Left lung (tissue), 4 donors: ENCODE measurements at regions not wholly inside any gene's neighbourhood (a gene's known extent, or its start where the extent isn't known, plus 50 kb on each side); places are given as distances from the start of the nearest gene placed in this dataset.

Experiments
- ATAC-seq: fragments of 200-7000 bp; cut with Tn5 transposase; one replicate; pipeline ENCODE4 v1.9.1; 2020; ENCODE audit warnings: moderate library complexity
- DNase-seq, 4 donors: peaks; one replicate each; pipeline ENCODE4 v3.0.0-alpha.2; 2013 to 2020
- H3K27ac ChIP-seq, 2 donors: fragments of 200-600 bp; sonication (generic) in 1 of 2; one replicate each; pipeline versions ENCODE4 v1.5.0 to v1.8.0; 2020 to 2021
- H3K27me3 ChIP-seq, 2 donors: fragments of 200-600 bp; sonication (generic) in 1 of 2; one replicate each; pipeline versions ENCODE4 v1.5.0 to v1.8.0; 2020 to 2021
- H3K36me3 ChIP-seq, 2 donors: fragments of 200-600 bp; sonication (generic) in 1 of 2; one replicate each; pipeline versions ENCODE4 v1.5.0 to v1.8.0; 2020 to 2021
- H3K4me1 ChIP-seq, 2 donors: fragments of 200-600 bp; one replicate each; pipeline ENCODE4 v1.8.0; 2021
- H3K4me3 ChIP-seq, 2 donors: fragments of 200-600 bp; sonication (generic) in 1 of 2; one replicate each; pipeline versions ENCODE4 v1.5.0 to v1.8.0; 2020 to 2021; ENCODE audit warnings: mild to moderate bottlenecking in 1 of 2
- H3K9me3 ChIP-seq, 2 donors: fragments of 200-600 bp; sonication (generic) in 1 of 2; one replicate each; pipeline versions ENCODE4 v1.5.0 to v1.8.0; 2020 to 2021
- intact Hi-C, 2 donors: fragments of 100-400 bp; cut with DNase I; formaldehyde crosslinking; loops; one replicate each; pipeline versions ENCODE4 v1.11.2 to v1.14.2; 2022
- TF ChIP-seq, protein P1 (sequence below), 2 donors: fragments of 200-600 bp; sonication (generic) in 1 of 2; IDR thresholded peaks; one replicate each; pipeline versions ENCODE4 v1.5.0 to v1.8.0; 2021; ENCODE audit warnings: antibody characterized with exemption in 2 of 2
- donor health status: DM: no; HTN: yes; CAD: no.
- donor health status: DM: no; HTN: no; CAD: no.

DNA sequence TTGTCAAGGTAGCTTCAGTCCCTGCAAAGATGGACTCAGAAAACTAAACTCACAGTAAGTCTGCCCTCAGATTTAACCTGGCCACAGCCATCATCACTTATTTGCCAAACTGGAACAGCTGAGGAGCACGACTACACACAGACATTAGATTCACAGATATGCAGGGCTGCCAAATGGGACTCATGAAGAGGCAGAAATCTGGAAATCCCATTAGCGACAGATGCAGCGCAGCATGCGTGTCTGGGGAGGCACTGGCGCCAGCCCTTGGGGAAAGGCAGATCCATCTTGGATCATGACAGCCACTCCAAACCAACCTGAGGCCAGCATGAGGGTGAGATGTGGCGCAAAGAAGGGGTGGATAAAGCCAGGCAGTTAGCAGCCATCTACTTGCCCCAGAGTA is 160.7 kb upstream of the TSC22D2 start:
- no peaks in the 10 kb centered on the region for H3K9me3 ChIP-seq
- intact Hi-C loops = no loop called here
- H3K27me3 ChIP-seq = no peaks in the 10 kb centered on the region
- ATAC-seq (no peak), DNase-seq (no peak)
- no peak overlapping the region for H3K27ac ChIP-seq
- TF ChIP-seq, protein P1, sequence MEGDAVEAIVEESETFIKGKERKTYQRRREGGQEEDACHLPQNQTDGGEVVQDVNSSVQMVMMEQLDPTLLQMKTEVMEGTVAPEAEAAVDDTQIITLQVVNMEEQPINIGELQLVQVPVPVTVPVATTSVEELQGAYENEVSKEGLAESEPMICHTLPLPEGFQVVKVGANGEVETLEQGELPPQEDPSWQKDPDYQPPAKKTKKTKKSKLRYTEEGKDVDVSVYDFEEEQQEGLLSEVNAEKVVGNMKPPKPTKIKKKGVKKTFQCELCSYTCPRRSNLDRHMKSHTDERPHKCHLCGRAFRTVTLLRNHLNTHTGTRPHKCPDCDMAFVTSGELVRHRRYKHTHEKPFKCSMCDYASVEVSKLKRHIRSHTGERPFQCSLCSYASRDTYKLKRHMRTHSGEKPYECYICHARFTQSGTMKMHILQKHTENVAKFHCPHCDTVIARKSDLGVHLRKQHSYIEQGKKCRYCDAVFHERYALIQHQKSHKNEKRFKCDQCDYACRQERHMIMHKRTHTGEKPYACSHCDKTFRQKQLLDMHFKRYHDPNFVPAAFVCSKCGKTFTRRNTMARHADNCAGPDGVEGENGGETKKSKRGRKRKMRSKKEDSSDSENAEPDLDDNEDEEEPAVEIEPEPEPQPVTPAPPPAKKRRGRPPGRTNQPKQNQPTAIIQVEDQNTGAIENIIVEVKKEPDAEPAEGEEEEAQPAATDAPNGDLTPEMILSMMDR (IDR thresholded peaks at IDR 0.05) = no peak
- no peak overlapping the region for H3K4me3 ChIP-seq
- H3K4me1 ChIP-seq = peaks cover 0 to 3% of the 10 kb centered on the region in 2 donors
- H3K36me3 ChIP-seq = no peaks in the 10 kb centered on the region

DNA sequence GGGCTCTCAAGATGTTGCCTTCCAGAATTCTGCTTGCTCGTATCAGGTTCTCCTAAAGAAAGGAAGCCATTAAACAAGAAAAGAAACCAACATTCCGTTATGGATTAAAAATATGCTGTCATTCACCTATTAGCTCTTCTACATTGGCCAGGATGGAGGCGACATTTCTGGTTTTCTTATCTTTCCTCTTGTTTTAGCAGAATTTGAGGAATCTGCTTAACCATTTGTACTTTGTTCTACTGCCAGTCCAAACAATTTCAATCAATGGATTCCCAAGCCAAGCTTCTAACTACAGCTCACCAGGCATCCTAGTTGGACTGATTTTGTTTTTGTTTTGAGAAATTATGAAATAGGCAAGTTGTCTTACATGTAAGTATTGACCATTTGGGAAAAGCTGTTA is 164.6 kb upstream of the TSC22D2 start:
- TF ChIP-seq, protein P1 (IDR thresholded peaks at IDR 0.05) = no peak
- no peaks in the 10 kb centered on the region for H3K4me1 ChIP-seq
- no peak for DNase-seq
- no peaks in the 10 kb centered on the region for H3K27me3 ChIP-seq
- H3K4me3 ChIP-seq = no peak overlapping the region
- H3K9me3 ChIP-seq = no peaks in the 10 kb centered on the region
- no peak for ATAC-seq
- intact Hi-C loops = no loop called here
- H3K27ac ChIP-seq = no peak overlapping the region
- H3K36me3 ChIP-seq = no peaks in the 10 kb centered on the region

DNA sequence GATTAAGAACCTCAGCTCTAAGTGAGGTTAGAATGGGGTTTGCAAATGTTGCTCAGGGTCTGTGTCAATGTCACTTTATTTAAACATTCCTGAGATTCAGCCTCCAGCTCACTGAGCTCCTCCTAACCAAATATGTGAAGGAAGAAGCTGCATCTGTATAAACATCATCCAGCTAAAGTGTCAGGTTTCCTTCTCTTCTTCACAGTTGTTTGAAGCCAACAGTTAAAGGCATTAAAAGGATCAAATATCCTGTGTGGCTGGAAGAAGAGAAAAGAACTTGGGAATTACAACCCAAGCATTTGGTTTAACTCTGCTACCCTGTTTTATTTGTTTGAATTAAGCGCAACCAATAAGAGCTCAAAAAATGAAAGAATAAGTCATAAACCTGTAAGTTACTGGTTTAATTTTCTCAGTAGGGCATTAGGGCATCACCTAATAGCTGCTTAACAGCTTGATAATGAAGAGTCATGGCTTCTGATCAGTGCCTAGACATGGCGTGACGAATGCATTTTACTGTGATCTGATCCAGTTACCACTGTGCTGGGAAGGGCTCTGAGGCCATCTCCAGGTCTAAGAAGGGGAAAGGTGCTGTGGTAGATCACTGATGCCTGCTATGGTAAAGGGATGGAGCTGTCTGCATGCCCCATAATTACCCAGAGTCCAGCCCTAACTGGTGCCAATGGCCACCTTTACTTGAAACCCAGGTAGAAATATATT is 165.7 kb upstream of the TSC22D2 start:
- intact Hi-C loops = no loop called here
- TF ChIP-seq, protein P1 (IDR thresholded peaks at IDR 0.05) = no peak
- H3K36me3 ChIP-seq = no peaks in the 10 kb centered on the region
- no peak overlapping the region for H3K4me3 ChIP-seq
- no peaks in the 10 kb centered on the region for H3K4me1 ChIP-seq
- H3K9me3 ChIP-seq = no peaks in the 10 kb centered on the region
- DNase-seq (no peak), ATAC-seq (no peak)
- H3K27ac ChIP-seq = no peak overlapping the region
- H3K27me3 ChIP-seq = no peaks in the 10 kb centered on the region

DNA sequence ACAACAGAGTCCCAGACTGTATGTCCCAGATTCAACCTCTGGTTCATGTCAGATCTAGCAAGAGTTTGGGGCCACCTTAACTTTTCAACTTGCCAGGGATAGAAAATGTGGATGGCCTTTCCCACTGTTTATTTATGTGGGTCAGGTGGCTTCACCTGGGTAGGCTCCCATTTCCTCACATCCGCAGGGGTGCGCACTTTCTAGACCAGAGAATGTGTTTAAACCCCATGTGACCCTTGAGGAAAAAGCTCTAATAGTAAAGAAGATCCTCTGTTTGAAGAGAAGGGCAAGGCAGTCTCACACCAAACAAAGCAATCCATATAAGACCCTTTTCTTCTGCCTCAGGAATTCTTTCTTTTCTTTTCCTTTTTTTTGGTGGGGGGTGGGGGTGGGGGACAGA is 167.2 kb upstream of the TSC22D2 start:
- Histone ChIP-seq H3K36me3 (no peaks in the 10 kb centered on the region), H3K27ac (no peak overlapping the region), H3K9me3 (no peaks in the 10 kb centered on the region), H3K27me3 (no peaks in the 10 kb centered on the region), H3K4me3 (no peak overlapping the region), H3K4me1 (no peaks in the 10 kb centered on the region)
- DNase-seq (no peak), ATAC-seq (no peak)
- intact Hi-C loops = no loop called here
- TF ChIP-seq, protein P1 (IDR thresholded peaks at IDR 0.05) = no peak

DNA sequence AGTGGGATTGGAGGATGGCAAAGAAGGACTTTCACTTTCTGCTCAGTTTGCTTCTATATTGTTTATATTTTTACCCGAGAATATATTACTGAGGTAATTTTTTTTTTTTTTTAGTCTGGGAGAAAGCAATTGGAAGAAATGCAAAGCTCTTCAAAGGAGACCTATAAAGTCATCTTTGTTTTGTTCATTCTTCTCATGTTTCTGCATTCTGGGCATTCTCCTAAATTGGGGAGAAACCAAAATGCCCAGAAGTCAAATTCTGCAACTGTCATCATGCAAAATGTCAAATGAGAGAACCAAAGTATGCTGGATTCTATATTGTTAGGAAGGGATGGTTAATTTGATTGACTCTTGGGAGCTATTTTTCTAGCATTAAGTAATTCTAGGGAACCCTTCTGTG is 168.3 kb upstream of the TSC22D2 start:
- no peak for DNase-seq
- Histone ChIP-seq H3K4me1 (no peaks in the 10 kb centered on the region), H3K27me3 (no peaks in the 10 kb centered on the region), H3K9me3 (no peaks in the 10 kb centered on the region), H3K36me3 (no peaks in the 10 kb centered on the region), H3K27ac (no peak overlapping the region), H3K4me3 (no peak overlapping the region)
- no peak for ATAC-seq
- intact Hi-C loops = no loop called here
- TF ChIP-seq, protein P1 (IDR thresholded peaks at IDR 0.05) = no peak
